ENCODE measurements at regions not wholly inside any gene's neighbourhood (a gene's known extent, or its start where the extent isn't known, plus 50 kb on each side); places are given as distances from the start of the nearest gene placed in this dataset.

- DNase-seq, result no peak
Observed at GRCh38 chr10:78961760-78962159, 107.0 kb upstream of the ZMIZ1 start.

- no peak for DNase-seq
Observed at GRCh38 chr10:78963074-78964034, 105.4 kb upstream of the ZMIZ1 start.

- DNase-seq, result no peak
Observed at GRCh38 chr10:78964274-78964951, 104.4 kb upstream of the ZMIZ1 start.

GRCh38 chr10:78964952-78965633 lies 103.7 kb upstream of the ZMIZ1 start:
- DNase-seq, result no peak

- no peak for DNase-seq
Observed at GRCh38 chr10:78966182-78966787, 102.5 kb upstream of the ZMIZ1 start.

GRCh38 chr10:78966844-78967488 lies 101.8 kb upstream of the ZMIZ1 start:
- no peak for DNase-seq

- DNase-seq, result no peak
Observed at GRCh38 chr10:78968300-78968942, 100.3 kb upstream of the ZMIZ1 start.

GRCh38 chr10:78968943-78969342 lies 99.8 kb upstream of the ZMIZ1 start:
- DNase-seq, result no peak

GRCh38 chr10:78969719-78970118 lies 99.0 kb upstream of the ZMIZ1 start:
- DNase-seq, result no peak

GRCh38 chr10:78970261-78970660 lies 98.5 kb upstream of the ZMIZ1 start:
- DNase-seq, result no peak

- no peak for DNase-seq
Observed at GRCh38 chr10:78971094-78971682, 97.6 kb upstream of the ZMIZ1 start.

GRCh38 chr10:78972160-78972946 lies 96.4 kb upstream of the ZMIZ1 start:
- no peak for DNase-seq

GRCh38 chr10:78972947-78973900 lies 95.5 kb upstream of the ZMIZ1 start:
- peak; percentile 60 to 74 for DNase-seq

- peak; percentile 9 to 43 for DNase-seq
Observed at GRCh38 chr10:78973901-78974616, 94.7 kb upstream of the ZMIZ1 start.

- DNase-seq, result peak; percentile 50 to 76
Observed at GRCh38 chr10:78974617-78975317, 94.0 kb upstream of the ZMIZ1 start.

GRCh38 chr10:78975926-78976325 lies 92.8 kb upstream of the ZMIZ1 start:
- no peak for DNase-seq

- no peak for DNase-seq
Observed at GRCh38 chr10:78976825-78977755, 91.7 kb upstream of the ZMIZ1 start.

Data from CD4-positive, alpha-beta T cell treated with Interferon alpha-2 for 1 hour (primary cell).